ENCODE measurements at regions not wholly inside any gene's neighbourhood (a gene's known extent, or its start where the extent isn't known, plus 50 kb on each side); places are given as distances from the start of the nearest gene placed in this dataset.

DNA sequence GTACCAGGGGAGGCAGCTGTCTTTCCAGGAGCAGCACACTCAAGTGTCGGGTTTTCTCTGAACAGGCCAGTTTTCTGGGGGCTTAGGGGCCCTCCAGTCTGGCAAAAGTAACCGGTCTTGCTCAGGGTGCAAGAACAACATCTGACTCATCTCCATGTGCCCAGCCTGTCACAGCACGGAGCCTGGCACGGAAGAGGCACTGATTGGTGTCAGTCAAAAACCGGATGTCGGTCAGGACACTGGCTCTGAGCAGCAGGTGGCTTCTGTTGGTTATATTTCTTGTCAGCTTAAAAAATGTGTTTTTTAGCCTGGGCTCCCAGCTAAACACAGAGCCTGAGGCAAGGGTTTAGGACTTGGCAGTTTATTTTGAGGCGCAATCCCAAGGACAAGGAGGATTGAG lies 139.9 kb downstream of the FBLN2 start:
- Histone ChIP-seq H3K79me1 (ENCODE audit: low read length) (no peaks in the 10 kb centered on the region), H3K9ac (ENCODE audit: low read length) (no peak overlapping the region), H3K27me3 (ENCODE audit: insufficient read depth, low read length) (no peaks in the 10 kb centered on the region), H4K12ac (ENCODE audit: low read depth, low read length) (no peak overlapping the region), H4K8ac (ENCODE audit: low read depth, low read length) (no peak overlapping the region), H3K9me3 (ENCODE audit: insufficient read depth, low read depth, low read length) (no peaks in the 10 kb centered on the region), H3K4me2 (ENCODE audit: low read length) (no peak overlapping the region), H3K36me3 (ENCODE audit: control insufficient read depth in 1 of 2, insufficient read depth in 2 of 2, low read length in 2 of 2) (no peaks in the 10 kb centered on the region), H2AFZ (ENCODE audit: insufficient read depth, low read length, poor library complexity) (no peak overlapping the region), H2BK12ac (ENCODE audit: low read length) (no peak overlapping the region), H3K27ac (ENCODE audit: low read depth, low read length) (no peak overlapping the region), H3K23ac (ENCODE audit: low read length) (no peak overlapping the region), H3K4me3 (ENCODE audit: low read depth, low read length) (no peak overlapping the region), H2BK5ac (ENCODE audit: low read depth, low read length, poor library complexity) (no peak overlapping the region), H2BK120ac (ENCODE audit: insufficient read depth, low read length, poor library complexity) (no peak overlapping the region), H3K4ac (ENCODE audit: low read depth, low read length) (no peak overlapping the region), H3K18ac (ENCODE audit: low read length) (no peak overlapping the region), H2AK5ac (ENCODE audit: low read length) (no peak overlapping the region), H3K4me1 (ENCODE audit: control insufficient read depth in 1 of 2, insufficient read depth in 2 of 2, low read length in 2 of 2) (no peaks in the 10 kb centered on the region), H3K79me2 (ENCODE audit: control insufficient read depth, insufficient read depth, low read length, poor library complexity) (no peaks in the 10 kb centered on the region), H4K91ac (ENCODE audit: low read depth, low read length) (no peak overlapping the region), H3K14ac (ENCODE audit: low read length) (no peak overlapping the region)
- WGBS (ENCODE audit: extremely low coverage, insufficient coverage, insufficient read length), result no CpG with 5 or more reads among the region's 7 CpGs
- no peak for DNase-seq

DNA sequence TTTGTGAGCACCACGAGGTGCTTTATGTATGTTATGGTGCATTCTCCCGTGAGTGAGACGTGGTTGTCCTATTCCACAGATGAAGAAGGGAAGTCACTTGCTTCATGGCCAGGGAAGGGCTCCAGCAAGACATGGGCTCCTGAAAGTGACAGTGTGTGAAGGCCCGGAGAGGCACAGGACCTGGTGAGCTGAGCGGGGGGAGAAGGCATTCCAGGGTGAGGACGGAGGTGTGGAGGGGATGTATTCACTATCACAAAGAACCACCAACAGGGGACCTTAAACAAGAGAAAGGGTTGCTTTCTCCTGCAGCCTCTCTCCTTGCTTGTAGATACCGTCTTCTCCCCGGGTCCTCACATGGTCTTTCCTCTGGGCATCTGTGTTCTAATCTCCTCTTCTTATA lies 139.1 kb downstream of the FBLN2 start:
- H2AK5ac ChIP-seq (ENCODE audit: low read length), result no peak overlapping the region
- no peak overlapping the region for H3K4ac ChIP-seq (ENCODE audit: low read depth, low read length)
- no peak overlapping the region for H3K18ac ChIP-seq (ENCODE audit: low read length)
- no peak overlapping the region for H3K27ac ChIP-seq (ENCODE audit: low read depth, low read length)
- no peak overlapping the region for H2BK12ac ChIP-seq (ENCODE audit: low read length)
- H3K4me1 ChIP-seq (ENCODE audit: control insufficient read depth in 1 of 2, insufficient read depth in 2 of 2, low read length in 2 of 2), result no peaks in the 10 kb centered on the region
- no peak overlapping the region for H3K4me3 ChIP-seq (ENCODE audit: low read depth, low read length)
- no peaks in the 10 kb centered on the region for H3K79me2 ChIP-seq (ENCODE audit: control insufficient read depth, insufficient read depth, low read length, poor library complexity)
- H2AFZ ChIP-seq (ENCODE audit: insufficient read depth, low read length, poor library complexity), result no peak overlapping the region
- no peaks in the 10 kb centered on the region for H3K79me1 ChIP-seq (ENCODE audit: low read length)
- DNase-seq, result no peak
- no CpG with 5 or more reads among the region's 8 CpGs for WGBS (ENCODE audit: extremely low coverage, insufficient coverage, insufficient read length)
- no peak overlapping the region for H4K8ac ChIP-seq (ENCODE audit: low read depth, low read length)
- H2BK5ac ChIP-seq (ENCODE audit: low read depth, low read length, poor library complexity), result no peak overlapping the region
- no peak overlapping the region for H4K12ac ChIP-seq (ENCODE audit: low read depth, low read length)
- H4K91ac ChIP-seq (ENCODE audit: low read depth, low read length), result no peak overlapping the region
- no peak overlapping the region for H3K4me2 ChIP-seq (ENCODE audit: low read length)
- H3K14ac ChIP-seq (ENCODE audit: low read length), result no peak overlapping the region
- no peaks in the 10 kb centered on the region for H3K36me3 ChIP-seq (ENCODE audit: control insufficient read depth in 1 of 2, insufficient read depth in 2 of 2, low read length in 2 of 2)
- no peaks in the 10 kb centered on the region for H3K9me3 ChIP-seq (ENCODE audit: insufficient read depth, low read depth, low read length)
- H2BK120ac ChIP-seq (ENCODE audit: insufficient read depth, low read length, poor library complexity), result no peak overlapping the region
- H3K9ac ChIP-seq (ENCODE audit: low read length), result no peak overlapping the region
- no peak overlapping the region for H3K23ac ChIP-seq (ENCODE audit: low read length)
- H3K27me3 ChIP-seq (ENCODE audit: insufficient read depth, low read length), result no peaks in the 10 kb centered on the region
